Lung (tissue), 11 donors: ENCODE measurements at regions not wholly inside any gene's neighbourhood (a gene's known extent, or its start where the extent isn't known, plus 50 kb on each side); places are given as distances from the start of the nearest gene placed in this dataset.

ENCODE experiments used
- ATAC-seq: fragments of 200-7000 bp; cut with Tn5 transposase; one replicate; pipeline ENCODE4 v1.9.1; 2020; ENCODE audit warnings: moderate number of reproducible peaks; ENCODE audit not compliant: insufficient read depth, low FRiP score
- DNase-seq, 3 donors: peaks; one replicate each; pipeline ENCODE4 v3.0.0-alpha.2; 2013 to 2017
- H3K27ac ChIP-seq, 2 donors: one replicate each; pipeline ENCODE4 v1.5.1; 2013; ENCODE audit warnings: mild to moderate bottlenecking in 2 of 2, moderate library complexity in 2 of 2, control low read depth in 1 of 2, inconsistent platforms in 1 of 2, low read depth in 1 of 2, low read length in 1 of 2
- H3K27me3 ChIP-seq, 3 donors: one replicate each; pipeline ENCODE4 v1.5.1; 2013; ENCODE audit warnings: low read length in 2 of 3; ENCODE audit not compliant: control insufficient read depth in 3 of 3, insufficient read depth in 3 of 3
- H3K36me3 ChIP-seq, 4 donors: one replicate each; pipeline ENCODE4 v1.5.1; 2013; ENCODE audit warnings: low read length in 4 of 4, mild to moderate bottlenecking in 1 of 4, moderate library complexity in 1 of 4; ENCODE audit not compliant: control insufficient read depth in 4 of 4, insufficient read depth in 4 of 4
- H3K4me1 ChIP-seq, 5 donors: one replicate each; pipeline ENCODE4 v1.5.1; 2013; ENCODE audit warnings: low read length in 5 of 5, mild to moderate bottlenecking in 2 of 5, moderate library complexity in 1 of 5; ENCODE audit not compliant: control insufficient read depth in 5 of 5, insufficient read depth in 5 of 5
- H3K4me3 ChIP-seq: one replicate; pipeline ENCODE4 v1.5.1; 2013; ENCODE audit warnings: mild to moderate bottlenecking, control low read depth, moderate library complexity
- H3K9ac ChIP-seq, 2 donors: one replicate each; pipeline ENCODE4 v1.5.1; 2013; ENCODE audit warnings: low read length in 2 of 2, control low read depth in 1 of 2; ENCODE audit not compliant: insufficient read depth in 1 of 2
- H3K9me3 ChIP-seq, 4 donors: one replicate each; pipeline ENCODE4 v1.5.1; 2013; ENCODE audit warnings: low read length in 3 of 4, mild to moderate bottlenecking in 1 of 4, moderate library complexity in 1 of 4; ENCODE audit not compliant: control insufficient read depth in 4 of 4, insufficient read depth in 3 of 4
- WGBS, 2 donors: extraction: QIAGEN DNeasy Blood & Tissue Kit; methylation state at CpG; one replicate each; pipeline ENCODE4 v1.1.7; 2013; 5-methylcytosine and 5-hydroxymethylcytosine counted together
- TF ChIP-seq, protein P1 (sequence below): IDR thresholded peaks from 2 replicates; pipeline ENCODE4 v1.5.1; 2012; ENCODE audit warnings: mild to moderate bottlenecking; ENCODE audit errors: control extremely low read depth, extremely low read depth
- donor health status: control.
- donor health status: control.
- donor health status: Bipolar disorder and iron deficiency.
- donor health status: healthy.
- donor health status: DM: yes; HTN: yes; CAD: no.

DNA sequence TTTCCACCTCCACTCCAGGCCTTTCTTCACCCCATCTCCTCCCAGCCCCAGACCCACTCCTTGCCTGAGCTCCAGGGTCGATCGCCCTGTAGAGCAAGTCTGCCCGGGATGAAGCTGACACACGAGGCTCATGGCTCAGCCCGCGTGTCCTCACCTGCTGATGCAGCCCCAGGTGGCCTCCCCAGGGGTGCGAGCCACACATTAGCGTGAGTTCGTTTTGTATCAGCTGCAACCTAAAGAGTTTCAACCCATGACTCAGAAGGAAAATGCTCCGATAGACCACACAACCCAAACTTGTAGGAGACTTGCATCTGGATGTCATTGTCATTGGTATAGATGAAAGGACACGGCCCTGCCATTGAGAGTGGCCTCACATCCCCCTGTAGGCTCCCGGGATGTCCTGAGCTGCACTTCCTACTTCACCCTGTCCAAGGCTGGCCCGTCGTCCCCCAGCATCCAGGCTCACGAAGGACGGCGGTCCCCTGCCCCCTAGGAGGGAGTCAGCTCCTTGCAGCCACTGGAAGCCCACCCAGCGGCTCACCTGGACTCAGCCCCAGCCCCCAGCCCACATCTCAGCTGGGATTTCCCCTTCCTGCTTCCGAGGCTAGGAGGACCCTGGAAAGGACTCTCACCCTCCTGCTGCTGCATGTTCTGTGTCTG lies 97.7 kb downstream of the HTR5A start:
- Histone ChIP-seq H3K4me3 (no peak overlapping the region), H3K27ac (no peak overlapping the region), H3K27me3 (no peaks in the 10 kb centered on the region), H3K9ac (no peak overlapping the region), H3K36me3 (no peaks in the 10 kb centered on the region), H3K4me1 (no peaks in the 10 kb centered on the region), H3K9me3 (peaks cover 0 to 4% (median 0%) of the 10 kb centered on the region in 4 donors)
- DNase-seq = no peak
- ATAC-seq = no peak
- TF ChIP-seq, protein P1, sequence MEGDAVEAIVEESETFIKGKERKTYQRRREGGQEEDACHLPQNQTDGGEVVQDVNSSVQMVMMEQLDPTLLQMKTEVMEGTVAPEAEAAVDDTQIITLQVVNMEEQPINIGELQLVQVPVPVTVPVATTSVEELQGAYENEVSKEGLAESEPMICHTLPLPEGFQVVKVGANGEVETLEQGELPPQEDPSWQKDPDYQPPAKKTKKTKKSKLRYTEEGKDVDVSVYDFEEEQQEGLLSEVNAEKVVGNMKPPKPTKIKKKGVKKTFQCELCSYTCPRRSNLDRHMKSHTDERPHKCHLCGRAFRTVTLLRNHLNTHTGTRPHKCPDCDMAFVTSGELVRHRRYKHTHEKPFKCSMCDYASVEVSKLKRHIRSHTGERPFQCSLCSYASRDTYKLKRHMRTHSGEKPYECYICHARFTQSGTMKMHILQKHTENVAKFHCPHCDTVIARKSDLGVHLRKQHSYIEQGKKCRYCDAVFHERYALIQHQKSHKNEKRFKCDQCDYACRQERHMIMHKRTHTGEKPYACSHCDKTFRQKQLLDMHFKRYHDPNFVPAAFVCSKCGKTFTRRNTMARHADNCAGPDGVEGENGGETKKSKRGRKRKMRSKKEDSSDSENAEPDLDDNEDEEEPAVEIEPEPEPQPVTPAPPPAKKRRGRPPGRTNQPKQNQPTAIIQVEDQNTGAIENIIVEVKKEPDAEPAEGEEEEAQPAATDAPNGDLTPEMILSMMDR = no peak
- WGBS, 2 donors = 83% methylated on average over 19 of the region's 19 CpGs

DNA sequence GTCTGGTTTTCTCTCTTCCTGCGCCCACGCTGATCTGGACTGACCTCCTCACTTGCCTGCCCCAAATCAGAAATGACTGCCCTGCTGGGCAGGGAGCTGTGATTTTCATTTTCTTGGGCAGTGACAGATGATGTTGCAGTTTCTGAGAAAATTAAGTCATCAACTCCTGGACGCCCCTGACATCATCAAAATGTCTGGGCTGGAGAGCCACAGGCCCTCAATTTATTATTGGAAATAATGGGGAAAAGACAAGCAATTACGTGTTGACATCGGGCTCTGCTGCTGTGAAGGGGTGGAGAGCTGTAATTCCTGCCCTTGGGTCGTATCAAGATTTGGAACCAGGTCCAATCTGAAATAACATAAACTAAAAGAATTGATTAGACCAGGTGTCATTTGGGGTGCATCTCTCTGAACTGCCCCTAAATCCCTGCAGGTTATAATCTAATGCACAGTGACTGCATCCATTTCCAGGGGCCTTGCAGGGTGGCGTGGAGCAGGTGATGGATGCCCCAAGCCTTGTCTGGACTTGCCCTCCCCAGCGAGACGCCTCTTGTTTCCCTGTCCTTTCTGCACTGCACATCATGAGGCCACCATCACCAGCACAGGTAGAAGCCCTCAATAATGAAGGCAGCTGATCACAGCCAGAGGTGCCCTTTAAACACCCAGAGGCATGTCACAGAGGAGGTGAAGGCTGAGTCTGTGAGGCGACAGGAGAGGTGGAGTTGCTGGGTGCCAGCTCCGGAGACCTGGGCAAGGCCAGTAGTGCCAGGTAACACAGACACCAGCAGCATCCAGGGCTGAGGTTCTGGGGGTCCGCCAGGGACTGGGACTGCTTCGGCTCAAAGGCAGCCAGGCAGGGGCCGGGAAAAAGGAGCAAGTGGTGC lies 98.7 kb downstream of the HTR5A start:
- WGBS, 2 donors = 83 to 89% methylated on average over 14 of the region's 14 CpGs
- Histone ChIP-seq H3K9me3 (peaks cover 0 to 4% (median 0%) of the 10 kb centered on the region in 4 donors), H3K4me1 (no peaks in the 10 kb centered on the region), H3K27me3 (no peaks in the 10 kb centered on the region), H3K36me3 (no peaks in the 10 kb centered on the region), H3K27ac (no peak overlapping the region), H3K4me3 (no peak overlapping the region), H3K9ac (no peak overlapping the region)
- no peak for ATAC-seq
- no peak for DNase-seq
- TF ChIP-seq, protein P1 = no peak

DNA sequence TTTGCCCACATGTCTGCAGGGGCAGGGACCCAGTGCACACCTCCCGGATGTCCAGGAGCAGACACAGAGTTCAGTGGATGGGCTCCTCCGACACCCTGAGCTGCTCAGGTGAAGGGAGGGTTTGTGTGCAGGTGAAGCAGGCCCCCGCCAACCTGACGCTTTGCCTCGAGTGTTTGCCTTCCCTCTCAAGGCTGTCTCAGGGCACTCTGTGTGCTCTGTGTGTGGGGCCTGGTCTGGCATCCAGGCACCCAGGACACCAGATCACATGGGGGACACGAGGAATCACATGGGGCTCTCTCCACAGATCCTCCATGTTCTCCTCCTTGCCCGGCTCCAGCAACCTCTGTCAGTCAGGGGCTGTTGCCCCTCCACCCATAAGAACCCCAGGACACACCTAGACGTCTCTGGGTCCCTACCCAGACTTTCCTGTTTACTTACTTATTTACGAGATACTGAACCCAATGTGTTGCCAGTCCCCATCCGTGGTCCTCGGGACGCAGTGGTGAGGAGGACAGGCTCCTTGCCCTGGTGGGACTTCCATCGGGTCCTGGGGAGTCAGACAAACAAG lies 99.5 kb downstream of the HTR5A start:
- Histone ChIP-seq H3K36me3 (no peaks in the 10 kb centered on the region), H3K9ac (no peak overlapping the region), H3K4me1 (no peaks in the 10 kb centered on the region), H3K27me3 (no peaks in the 10 kb centered on the region), H3K9me3 (peaks cover 0 to 6% (median 0%) of the 10 kb centered on the region in 4 donors), H3K4me3 (no peak overlapping the region), H3K27ac (no peak overlapping the region)
- TF ChIP-seq, protein P1 = no peak
- ATAC-seq (peak; percentile 20), DNase-seq (peak; percentile 10 to 51 (median 48))
- WGBS, 2 donors = 58 to 72% methylated on average over 13 of the region's 13 CpGs
